HAP-1 (cell line): ENCODE measurements at regions not wholly inside any gene's neighbourhood (a gene's known extent, or its start where the extent isn't known, plus 50 kb on each side); places are given as distances from the start of the nearest gene placed in this dataset.
A peak's percentile ranks its signal among the peaks of the same experiment; 100 is the strongest.

Experiments used
- DNase-seq, 2 experiments: peaks; one replicate each; pipeline ENCODE4 v3.0.0-alpha.2; 2016 to 2020; ENCODE audit warnings: low spot score in 2 of 2
- H3K27me3 ChIP-seq: fragments of 250-450 bp; sonication (Bioruptor Pico); 2 replicates; pipeline ENCODE4 v1.5.1; 2020; ENCODE audit warnings: low read depth, mild to moderate bottlenecking, moderate library complexity
- H3K36me3 ChIP-seq: fragments of 250-450 bp; sonication (Bioruptor Pico); replicated peaks from 2 replicates; pipeline ENCODE4 v1.5.1; 2020; ENCODE audit warnings: mild to moderate bottlenecking
- H3K4me1 ChIP-seq: fragments of 250-450 bp; sonication (Bioruptor Pico); 2 replicates; pipeline ENCODE4 v1.5.1; 2020; ENCODE audit warnings: mild to moderate bottlenecking
- H3K4me3 ChIP-seq: fragments of 250-450 bp; sonication (Bioruptor Pico); 2 replicates; pipeline ENCODE4 v1.5.1; 2020; ENCODE audit warnings: mild to moderate bottlenecking, moderate library complexity
- H3K9me3 ChIP-seq: fragments of 250-450 bp; sonication (Bioruptor Pico); 2 replicates; pipeline ENCODE4 v1.5.1; 2020; ENCODE audit warnings: mild to moderate bottlenecking, moderate library complexity
- in situ Hi-C: fragments of 300-500 bp; cut with MboI; formaldehyde crosslinking; loops from 3 replicates; pipeline ENCODE4 v1.14.3; 2020; ENCODE audit warnings: low sequenced_read_pairs, inconsistent platforms, mixed read lengths

DNA sequence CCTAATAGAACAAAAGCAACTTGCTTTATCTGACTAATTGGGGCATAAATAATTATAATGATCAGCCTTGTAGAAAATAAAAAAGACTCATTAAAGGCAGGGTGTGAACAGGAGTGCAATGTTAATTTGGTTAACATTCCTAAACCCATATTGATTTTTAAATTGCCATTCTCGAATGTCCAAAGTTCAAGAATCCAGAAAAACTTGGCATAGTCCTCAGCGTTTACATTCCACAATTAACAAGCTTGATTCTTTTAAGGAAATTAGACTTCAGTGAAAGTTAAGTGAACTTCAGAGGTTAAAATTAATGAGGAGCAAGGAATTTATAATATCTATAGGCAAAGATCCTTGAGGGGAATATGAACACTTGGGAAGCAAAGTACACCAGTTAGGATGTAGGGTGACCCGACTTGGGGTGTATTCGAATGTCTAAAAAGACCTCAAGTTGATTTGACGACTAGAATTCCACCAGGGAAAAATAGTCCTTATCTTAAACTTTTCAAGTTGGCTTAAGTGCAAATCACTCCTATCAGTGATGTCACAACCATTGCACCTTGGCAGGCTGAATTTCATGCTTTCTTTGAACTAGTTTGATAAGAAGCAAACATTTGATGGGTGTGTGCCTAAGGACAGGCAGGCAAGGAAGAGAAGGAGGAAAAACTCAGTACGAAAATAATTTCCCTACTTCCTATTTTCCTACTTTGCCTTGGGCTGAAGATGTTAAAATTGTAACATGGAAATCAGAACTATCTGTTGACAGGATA is 830.4 kb upstream of the COBL start:
- H3K4me1 ChIP-seq, result peaks cover 9% of the 10 kb centered on the region
- in situ Hi-C loops, result no loop called here

GRCh38 chr7:52143219-52143618 is 826.6 kb upstream of the COBL start:
- DNase-seq, result no peak
- Histone ChIP-seq H3K4me1 (no peaks in the 10 kb centered on the region), H3K27me3 (no peaks in the 10 kb centered on the region), H3K4me3 (no peak overlapping the region), H3K9me3 (0 out of 2 replicates have a peak, but pooled peaks cover 4% of the 10 kb centered on the region), H3K36me3 (no peaks in the 10 kb centered on the region)
- in situ Hi-C loops, result no loop called here

More for the DNA sequence above, 830.4 kb upstream of the COBL start:
- Histone ChIP-seq H3K9me3 (no peaks in the 10 kb centered on the region), H3K4me3 (no peak overlapping the region), H3K27me3 (no peaks in the 10 kb centered on the region), H3K36me3 (no peaks in the 10 kb centered on the region)
- DNase-seq, result no peak

DNA sequence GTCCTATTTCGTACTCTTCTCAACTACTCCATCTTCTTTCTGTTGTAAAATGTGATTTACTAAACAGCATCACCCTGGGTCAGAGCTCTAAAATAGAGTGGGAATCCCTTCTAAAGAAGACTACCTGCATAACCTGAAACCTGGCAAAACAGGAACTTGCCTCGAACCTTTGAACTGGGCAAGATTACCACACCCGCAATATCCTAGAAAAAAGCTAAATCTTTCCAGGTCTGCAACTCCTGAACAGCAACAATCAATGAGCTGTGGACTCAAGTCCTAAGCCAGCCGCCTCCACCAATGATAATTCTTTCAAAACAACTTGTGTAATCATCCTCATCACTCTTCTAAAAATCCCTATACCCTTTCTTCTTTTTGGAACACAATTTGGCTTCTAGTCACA is 824.2 kb upstream of the COBL start:
- Histone ChIP-seq H3K27me3 (no peaks in the 10 kb centered on the region), H3K4me3 (no peak overlapping the region), H3K9me3 (0 out of 2 replicates have a peak, but pooled peaks cover 4% of the 10 kb centered on the region), H3K36me3 (no peaks in the 10 kb centered on the region), H3K4me1 (no peaks in the 10 kb centered on the region)
- in situ Hi-C loops, result no loop called here
- DNase-seq, result no peak

DNA sequence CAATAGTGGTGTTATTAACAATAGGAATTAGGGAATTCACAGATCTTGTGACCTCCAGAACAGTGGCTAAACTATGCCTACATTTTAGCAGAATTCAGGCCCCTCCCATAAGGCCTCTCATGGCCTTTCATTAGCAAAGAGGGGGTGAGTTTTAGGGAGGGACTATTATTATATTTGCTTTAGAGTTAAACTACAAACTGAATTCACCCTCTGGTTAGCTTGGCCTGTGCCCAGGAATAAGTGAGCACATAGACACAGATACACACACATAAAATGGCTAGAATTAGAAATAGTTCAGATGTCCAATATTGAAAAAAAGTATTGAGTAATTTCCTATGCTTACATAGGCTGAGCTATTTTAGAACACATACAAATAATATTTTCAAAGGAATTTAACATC is 818.8 kb upstream of the COBL start:
- no peaks in the 10 kb centered on the region for H3K4me1 ChIP-seq
- in situ Hi-C loops, result no loop called here
- no peaks in the 10 kb centered on the region for H3K36me3 ChIP-seq
- H3K9me3 ChIP-seq, result 0 out of 2 replicates have a peak, but pooled peaks cover 4% of the 10 kb centered on the region
- no peak overlapping the region for H3K4me3 ChIP-seq
- no peak for DNase-seq
- no peaks in the 10 kb centered on the region for H3K27me3 ChIP-seq

GRCh38 chr7:52129278-52129677 is 812.7 kb upstream of the COBL start:
- H3K9me3 ChIP-seq, result no peaks in the 10 kb centered on the region
- H3K27me3 ChIP-seq, result no peaks in the 10 kb centered on the region
- H3K4me3 ChIP-seq, result no peak overlapping the region
- H3K36me3 ChIP-seq, result no peaks in the 10 kb centered on the region
- no peak for DNase-seq
- peaks cover 3% of the 10 kb centered on the region; the same call in 1 of the 2 replicates for H3K4me1 ChIP-seq
- in situ Hi-C loops, result no loop called here

- H3K27me3 ChIP-seq, result no peaks in the 10 kb centered on the region
- in situ Hi-C loops, result no loop called here
- peak; percentile 52 to 84 for DNase-seq
- H3K9me3 ChIP-seq, result no peaks in the 10 kb centered on the region
- no peaks in the 10 kb centered on the region for H3K36me3 ChIP-seq
- peaks cover 35% of the 10 kb centered on the region for H3K4me1 ChIP-seq
- H3K4me3 ChIP-seq, result no peak overlapping the region
Measured at GRCh38 chr7:52120912-52121311, 804.3 kb upstream of the COBL start.

DNA sequence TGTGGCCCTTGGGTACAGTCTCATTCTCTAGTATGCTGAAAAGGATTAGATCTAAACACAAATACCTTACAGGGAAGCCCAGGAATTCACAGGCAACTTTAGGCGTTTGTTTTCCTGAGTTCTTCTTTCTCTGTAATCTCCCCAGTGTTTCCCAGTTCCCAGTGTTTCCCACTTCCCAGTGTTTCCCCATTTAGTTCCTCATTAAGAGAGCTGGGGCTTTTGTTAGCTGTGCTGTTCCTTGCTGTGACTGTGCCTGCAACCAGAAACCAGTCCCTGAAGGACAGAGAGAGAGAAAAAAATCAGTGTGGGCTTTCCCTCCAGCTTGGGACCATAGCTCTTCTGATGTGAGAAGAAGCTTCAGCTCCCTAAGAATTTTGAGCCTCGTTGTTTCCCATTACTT is 802.9 kb upstream of the COBL start:
- in situ Hi-C loops, result no loop called here
- H3K27me3 ChIP-seq, result no peaks in the 10 kb centered on the region
- H3K4me3 ChIP-seq, result no peak overlapping the region
- H3K4me1 ChIP-seq, result peaks cover 45% of the 10 kb centered on the region
- H3K9me3 ChIP-seq, result no peaks in the 10 kb centered on the region
- peak; percentile 38 to 74 for DNase-seq
- no peaks in the 10 kb centered on the region for H3K36me3 ChIP-seq

DNA sequence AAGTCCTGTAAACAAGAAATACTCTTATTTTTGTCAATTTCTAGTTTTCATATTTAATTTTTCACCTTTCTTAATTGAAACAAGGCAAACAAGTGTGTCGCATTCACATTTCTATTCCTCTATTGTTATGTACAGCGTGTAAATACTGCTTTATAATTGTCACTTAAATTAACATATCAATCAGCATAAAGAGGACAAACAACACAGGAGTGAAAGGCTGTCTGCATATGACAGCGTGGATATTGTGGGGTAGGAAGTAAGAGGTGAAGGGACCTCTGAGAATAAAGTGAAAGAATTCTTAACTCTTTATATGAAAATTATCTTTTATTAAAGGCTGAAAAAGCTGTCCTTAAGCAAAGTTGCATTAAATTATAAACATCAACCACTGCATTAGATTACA is 797.9 kb upstream of the COBL start:
- in situ Hi-C loops, result no loop called here
- Histone ChIP-seq H3K36me3 (no peaks in the 10 kb centered on the region), H3K4me3 (no peak overlapping the region), H3K9me3 (no peaks in the 10 kb centered on the region), H3K27me3 (no peaks in the 10 kb centered on the region), H3K4me1 (peaks cover 28% of the 10 kb centered on the region)
- peak; percentile 52 to 93 for DNase-seq

DNA sequence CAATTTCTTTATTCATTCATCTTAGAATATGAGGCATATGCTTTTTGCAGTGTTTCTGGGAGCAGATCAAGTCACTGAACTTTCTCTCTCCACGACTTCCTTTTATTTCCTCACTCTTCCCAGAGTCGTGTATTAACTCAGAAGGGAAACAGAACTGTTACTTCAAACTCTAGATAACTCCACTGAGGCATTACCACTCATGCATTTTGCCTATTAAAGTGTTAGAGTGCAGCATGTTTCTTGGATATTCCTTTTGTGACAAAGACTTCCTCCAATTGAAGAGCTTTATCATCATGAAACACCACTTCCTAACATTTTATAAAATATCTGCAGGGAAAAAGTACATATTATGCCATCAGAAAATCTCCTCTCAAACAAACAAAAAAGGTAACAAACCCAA is 797.4 kb upstream of the COBL start:
- Histone ChIP-seq H3K9me3 (no peaks in the 10 kb centered on the region), H3K36me3 (no peaks in the 10 kb centered on the region), H3K4me1 (peaks cover 25% of the 10 kb centered on the region), H3K27me3 (no peaks in the 10 kb centered on the region), H3K4me3 (no peak overlapping the region)
- in situ Hi-C loops, result no loop called here
- DNase-seq, result no peak

- H3K9me3 ChIP-seq, result 0 out of 2 replicates have a peak, but pooled peaks cover 2% of the 10 kb centered on the region
- H3K4me1 ChIP-seq, result no peaks in the 10 kb centered on the region
- no peak overlapping the region for H3K4me3 ChIP-seq
- DNase-seq, result no peak
- no peaks in the 10 kb centered on the region for H3K27me3 ChIP-seq
- H3K36me3 ChIP-seq, result no peaks in the 10 kb centered on the region
- in situ Hi-C loops, result no loop called here
Measured at GRCh38 chr7:52107355-52107754, 790.7 kb upstream of the COBL start.

GRCh38 chr7:52095861-52096260 is 779.3 kb upstream of the COBL start:
- Histone ChIP-seq H3K4me3 (no peak overlapping the region), H3K4me1 (peaks cover 11% of the 10 kb centered on the region), H3K9me3 (no peaks in the 10 kb centered on the region), H3K27me3 (no peaks in the 10 kb centered on the region), H3K36me3 (no peaks in the 10 kb centered on the region)
- DNase-seq, result no peak
- in situ Hi-C loops, result no loop called here

GRCh38 chr7:52091996-52092395 is 775.4 kb upstream of the COBL start:
- DNase-seq, result no peak
- in situ Hi-C loops, result no loop called here
- Histone ChIP-seq H3K36me3 (no peaks in the 10 kb centered on the region), H3K27me3 (no peaks in the 10 kb centered on the region), H3K9me3 (no peaks in the 10 kb centered on the region), H3K4me1 (peaks cover 15% of the 10 kb centered on the region), H3K4me3 (no peak overlapping the region)

GRCh38 chr7:52091101-52091500 is 774.5 kb upstream of the COBL start:
- Histone ChIP-seq H3K27me3 (no peaks in the 10 kb centered on the region), H3K9me3 (no peaks in the 10 kb centered on the region), H3K4me1 (peaks cover 19% of the 10 kb centered on the region), H3K36me3 (no peaks in the 10 kb centered on the region), H3K4me3 (no peak overlapping the region)
- in situ Hi-C loops, result no loop called here
- peak; percentile 59 to 67 for DNase-seq

- Histone ChIP-seq H3K36me3 (no peaks in the 10 kb centered on the region), H3K4me1 (peaks cover 19% of the 10 kb centered on the region), H3K9me3 (no peaks in the 10 kb centered on the region), H3K4me3 (no peak overlapping the region), H3K27me3 (no peaks in the 10 kb centered on the region)
- no peak for DNase-seq
- in situ Hi-C loops, result no loop called here
Measured at GRCh38 chr7:52088008-52088901, 771.6 kb upstream of the COBL start.
